UCSD-AML1 (cell line): ENCODE measurements at regions not wholly inside any gene's neighbourhood (a gene's known extent, or its start where the extent isn't known, plus 50 kb on each side); places are given as distances from the start of the nearest gene placed in this dataset.

Source experiments
- DNase-seq: peaks from one replicate; lab custom pipeline; 2025; ENCODE audit not compliant: unreplicated experiment; lab: John Stamatoyannopoulos, UW

DNA sequence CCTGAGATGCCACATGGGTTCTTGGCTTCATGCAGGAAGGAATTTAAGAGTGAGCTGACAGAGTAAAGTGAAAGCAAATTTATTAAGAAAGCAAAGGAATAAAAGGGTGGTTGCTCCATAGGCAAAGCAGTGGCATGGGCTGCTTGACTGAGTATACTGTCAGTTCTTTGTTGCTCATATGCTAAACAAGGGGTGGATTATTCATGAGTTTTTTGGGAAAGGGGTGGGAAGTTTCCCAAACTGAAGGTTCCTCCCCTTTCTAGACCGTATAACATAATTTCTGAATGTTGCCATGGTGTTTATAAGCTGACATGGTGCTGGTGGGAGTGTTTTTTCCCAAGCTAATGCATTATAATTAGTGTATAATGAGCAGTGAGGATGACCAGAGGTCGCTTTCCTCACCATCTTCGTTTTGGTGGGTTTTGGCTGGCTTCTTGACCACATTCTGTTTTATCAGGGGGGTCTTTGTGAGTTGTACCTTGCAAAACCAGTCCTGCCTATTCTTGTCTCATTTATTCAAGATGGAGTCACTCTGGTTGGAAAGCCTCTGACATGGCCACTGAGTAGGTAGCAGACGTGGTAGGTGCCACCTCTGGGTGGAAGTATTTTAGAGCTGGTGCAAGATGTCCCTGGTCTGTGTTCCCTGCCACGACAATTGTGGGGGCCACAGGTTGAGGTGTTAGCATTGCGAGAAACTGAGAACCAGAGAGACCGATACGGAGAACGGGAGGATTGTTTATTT, 107.5 kb upstream of the SDK1 start:
- DNase-seq, result no peak

DNA sequence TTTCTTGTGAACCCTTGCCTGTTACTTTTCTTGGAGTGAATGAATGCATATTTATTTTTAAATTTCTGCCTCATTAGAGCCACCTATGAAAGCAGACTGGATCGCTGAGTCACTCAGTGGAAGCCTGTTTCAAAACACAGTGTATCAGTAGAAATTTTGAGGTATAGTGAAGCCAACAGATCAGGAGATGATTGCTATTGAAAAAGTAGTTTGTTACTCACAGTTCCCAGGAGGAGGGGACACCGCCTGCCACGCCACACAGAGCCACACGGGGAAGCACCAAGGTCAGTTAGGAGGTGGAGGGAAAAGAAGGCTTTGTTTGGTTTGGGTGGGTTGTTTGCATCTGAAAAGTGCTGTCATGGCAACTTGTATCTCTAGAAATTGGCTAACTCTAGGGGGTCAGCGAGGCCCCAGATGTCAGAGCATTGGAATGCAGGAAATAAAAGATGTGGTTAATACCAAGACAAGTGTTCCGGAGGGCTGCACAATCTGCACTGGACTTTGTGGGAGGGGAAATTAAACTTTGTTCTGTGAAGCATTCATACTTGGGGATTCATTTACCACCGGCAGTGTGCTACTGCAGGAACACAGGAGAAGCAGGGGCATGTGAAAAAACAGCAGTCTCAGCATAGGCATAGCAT, 106.4 kb upstream of the SDK1 start:
- no peak for DNase-seq

DNA sequence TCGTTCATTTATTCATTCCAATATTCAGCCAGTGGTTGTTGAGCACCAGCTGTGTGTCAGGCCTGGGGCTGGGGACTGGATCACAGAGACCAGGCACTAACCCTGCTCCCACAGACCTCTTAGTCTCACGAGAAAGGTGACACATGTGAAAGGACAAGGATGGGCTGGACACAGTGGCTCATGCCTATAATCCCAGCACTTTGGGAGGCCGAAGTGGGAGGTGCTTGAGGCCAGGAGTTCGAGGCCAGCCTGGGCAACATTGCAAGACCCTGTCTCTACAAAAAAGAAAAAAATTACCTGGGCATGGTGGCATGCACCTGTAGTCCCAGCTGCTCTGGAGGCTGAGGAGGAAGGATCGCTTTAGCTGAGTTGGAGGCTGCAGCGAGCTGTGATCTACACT, 105.9 kb upstream of the SDK1 start:
- DNase-seq, result no peak

DNA sequence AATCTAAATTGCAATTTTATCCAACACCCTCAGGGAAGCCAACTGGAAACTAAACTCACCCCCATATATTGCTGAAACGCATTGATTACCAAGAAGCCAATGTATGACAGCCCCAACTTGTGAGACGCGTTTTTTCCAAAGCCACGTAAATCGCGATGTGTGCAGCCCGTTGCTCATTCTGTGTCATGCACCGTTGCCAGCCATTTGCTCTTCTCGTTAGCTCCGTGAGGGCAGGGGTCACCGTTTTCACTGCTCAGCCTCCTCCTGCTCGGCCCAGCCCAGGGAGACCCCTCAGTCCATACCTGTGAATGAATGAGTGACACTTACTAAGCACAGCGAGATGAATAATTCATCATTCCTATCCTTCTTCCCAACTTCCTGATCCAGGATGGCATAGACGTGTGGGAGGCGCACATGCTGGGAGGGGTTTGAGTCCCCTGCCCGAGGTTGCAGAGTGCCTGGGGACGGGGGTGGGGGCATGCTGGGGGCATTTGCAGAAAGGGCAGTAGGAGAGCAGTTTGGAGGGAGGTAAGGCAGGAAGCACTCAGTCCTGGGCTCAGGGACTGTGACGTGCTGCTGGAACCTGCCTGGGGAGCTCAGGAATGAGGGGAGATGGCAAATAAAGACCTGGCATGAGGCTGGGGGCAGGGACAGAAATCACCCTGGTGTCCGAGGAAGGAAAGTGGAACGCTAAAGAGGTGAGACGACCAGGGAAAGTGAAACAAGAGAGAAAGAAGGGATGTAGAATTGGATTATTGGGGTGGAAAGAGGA, 104.2 kb upstream of the SDK1 start:
- no peak for DNase-seq

DNA sequence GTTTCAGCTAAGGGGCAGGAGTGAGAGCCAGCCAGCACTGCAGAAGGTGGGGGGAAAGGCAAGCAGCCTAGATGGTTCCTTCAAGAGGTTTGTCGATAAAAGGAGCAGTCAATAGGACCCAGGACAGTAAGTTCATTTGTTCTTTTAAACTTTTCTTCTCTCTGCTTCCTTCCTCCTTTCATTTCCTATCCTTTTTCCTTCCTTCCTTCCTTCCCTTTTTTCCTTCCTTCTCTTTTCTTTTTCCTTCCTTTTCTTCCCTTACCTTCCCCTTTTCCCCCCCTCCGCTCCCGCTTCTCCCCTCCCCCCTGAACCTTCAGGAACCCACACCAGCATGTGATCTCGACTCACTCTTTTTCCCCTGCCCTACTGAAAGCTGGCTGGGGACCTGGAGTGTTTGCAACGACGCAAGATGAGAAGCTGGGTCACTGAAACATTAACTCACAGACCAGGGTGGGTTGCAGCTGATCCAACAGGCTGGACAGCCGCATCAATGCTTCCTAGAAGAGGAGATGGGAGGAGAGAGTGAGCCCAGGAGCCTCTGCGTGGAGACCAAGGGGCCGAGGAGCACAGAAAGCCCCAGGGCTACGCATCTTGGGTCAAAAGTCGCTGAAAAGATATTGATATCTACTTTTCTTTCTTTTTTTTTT, 103.4 kb upstream of the SDK1 start:
- DNase-seq, result no peak

DNA sequence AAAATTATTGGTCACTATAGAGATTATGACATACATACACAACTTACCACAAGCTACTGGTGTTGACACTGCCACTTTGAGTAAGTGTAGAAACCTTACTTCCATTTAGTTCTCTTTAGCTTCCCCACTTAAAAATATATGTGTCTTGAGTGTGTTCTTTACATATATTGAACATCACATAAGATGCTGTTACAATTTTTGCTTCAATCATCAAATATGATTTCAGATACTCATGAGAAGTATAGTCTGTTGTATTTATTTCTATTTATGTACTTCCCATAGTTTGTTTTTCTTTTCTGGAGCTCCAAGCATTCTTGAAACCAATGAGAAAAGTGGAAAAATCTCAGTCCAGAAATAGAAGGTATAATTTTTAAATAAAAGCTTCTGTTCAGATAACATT, 102.7 kb upstream of the SDK1 start:
- DNase-seq, result no peak

DNA sequence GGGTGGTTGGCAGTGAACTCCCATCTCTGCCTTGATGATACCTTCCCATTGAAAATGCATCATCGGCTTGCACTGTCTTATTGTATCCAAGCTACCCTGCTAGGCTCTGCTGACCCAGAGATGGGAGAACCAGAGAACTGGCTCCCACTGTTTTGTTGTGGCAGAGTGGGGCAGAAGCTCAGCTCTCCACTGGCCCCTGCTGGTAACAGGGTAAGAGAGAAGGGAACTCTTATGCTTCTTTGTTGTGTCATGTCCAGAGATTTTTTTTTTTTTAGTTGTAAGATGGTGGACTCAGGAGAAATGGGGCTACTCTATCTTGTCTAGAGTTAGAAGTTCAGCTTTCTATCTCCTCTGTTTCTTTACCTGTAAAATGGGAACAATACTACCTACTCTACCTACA, 100.5 kb upstream of the SDK1 start:
- DNase-seq, result no peak

DNA sequence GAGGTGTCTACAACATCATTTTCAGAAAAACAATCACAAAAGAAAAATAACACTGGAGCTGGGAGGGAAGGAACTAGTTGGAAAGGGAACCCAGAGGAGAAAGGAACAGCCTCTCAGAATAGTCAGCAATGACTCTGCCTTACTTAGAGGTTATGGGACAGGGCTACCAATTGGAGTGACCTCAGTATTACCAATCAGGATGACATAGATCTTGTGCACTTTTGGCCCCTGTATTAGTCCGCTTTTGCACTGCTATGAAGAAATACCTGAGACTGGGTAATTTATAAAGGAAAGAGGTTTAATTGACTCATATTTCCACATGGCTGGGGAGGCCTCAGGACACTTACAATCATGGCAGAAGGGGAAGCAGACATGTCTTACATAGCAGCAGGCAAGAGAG, 99.7 kb upstream of the SDK1 start:
- no peak for DNase-seq

DNA sequence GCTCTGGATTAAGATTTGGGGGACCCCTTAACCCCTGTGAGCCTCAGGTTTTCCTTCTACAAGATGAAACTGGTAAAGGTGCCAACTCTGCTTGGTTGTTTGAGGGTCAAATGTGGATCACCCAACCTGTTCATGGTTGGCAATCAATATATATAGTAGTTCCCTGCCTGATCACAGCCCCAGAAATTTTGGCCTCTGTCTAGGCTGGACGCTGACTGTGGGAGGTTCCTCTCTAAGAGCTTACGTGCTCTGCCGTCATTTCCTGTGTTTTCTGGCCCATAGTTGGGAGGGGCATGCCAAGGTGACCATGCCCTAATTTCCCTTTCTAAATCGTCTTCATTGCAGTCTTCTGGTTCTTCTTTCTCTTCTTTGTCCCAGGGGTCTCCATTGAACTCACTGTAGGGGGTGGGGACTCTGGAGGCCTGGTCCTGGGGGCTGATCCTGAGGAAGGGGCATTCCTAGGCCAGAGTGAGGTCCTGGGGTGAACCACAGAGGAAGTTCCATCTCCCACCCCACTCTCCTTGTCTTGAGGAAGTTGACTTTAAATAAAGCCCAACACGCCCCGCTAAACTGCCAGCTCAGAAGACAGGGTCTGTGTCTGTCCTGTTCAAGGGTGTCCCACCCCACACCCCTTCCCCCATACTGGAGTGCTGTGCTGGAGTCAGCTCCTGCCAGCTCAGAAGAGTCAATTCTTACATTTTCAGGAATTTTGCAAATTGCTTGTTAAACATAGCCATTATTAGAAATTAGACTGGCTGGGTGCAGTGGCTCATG, 98.9 kb upstream of the SDK1 start:
- DNase-seq, result no peak

DNA sequence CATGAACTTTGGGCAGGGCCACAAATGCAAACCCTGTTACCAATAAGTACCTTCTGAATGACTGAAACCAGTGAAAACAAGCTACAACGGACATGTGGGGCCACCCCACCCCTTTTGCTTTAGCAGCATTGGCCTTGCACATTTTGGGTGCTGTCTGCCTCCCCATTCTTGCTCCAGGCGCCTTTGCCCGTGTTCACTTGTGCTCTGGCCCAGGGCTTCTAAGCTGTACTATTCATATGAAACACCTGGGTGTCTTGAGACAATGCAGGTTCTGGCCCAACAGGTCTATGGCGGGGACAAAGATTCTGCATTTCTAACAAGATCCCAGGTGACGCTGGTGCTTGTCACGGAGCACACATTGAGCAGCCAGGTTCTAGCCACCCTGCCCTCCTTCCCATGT, 96.5 kb upstream of the SDK1 start:
- no peak for DNase-seq

DNA sequence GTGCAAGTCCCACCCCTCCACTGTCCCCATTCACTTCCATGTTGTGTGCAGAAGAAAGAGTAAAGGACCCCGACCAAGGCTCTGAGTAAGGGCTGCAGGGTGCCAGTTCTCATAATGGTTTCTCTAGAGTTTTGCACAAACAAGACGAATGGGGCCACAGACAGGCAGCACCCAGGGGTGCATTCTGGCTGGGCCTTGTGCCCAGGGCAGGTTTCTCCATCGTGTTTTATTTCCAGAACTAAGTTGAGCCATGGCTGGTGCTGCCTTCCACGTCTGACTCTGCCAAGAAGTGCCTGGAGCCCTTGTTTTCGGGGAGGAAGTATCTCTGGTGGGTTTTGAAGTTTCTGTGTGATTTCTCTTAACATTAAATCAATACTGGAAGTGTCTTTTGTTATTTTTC, 95.0 kb upstream of the SDK1 start:
- no peak for DNase-seq

DNA sequence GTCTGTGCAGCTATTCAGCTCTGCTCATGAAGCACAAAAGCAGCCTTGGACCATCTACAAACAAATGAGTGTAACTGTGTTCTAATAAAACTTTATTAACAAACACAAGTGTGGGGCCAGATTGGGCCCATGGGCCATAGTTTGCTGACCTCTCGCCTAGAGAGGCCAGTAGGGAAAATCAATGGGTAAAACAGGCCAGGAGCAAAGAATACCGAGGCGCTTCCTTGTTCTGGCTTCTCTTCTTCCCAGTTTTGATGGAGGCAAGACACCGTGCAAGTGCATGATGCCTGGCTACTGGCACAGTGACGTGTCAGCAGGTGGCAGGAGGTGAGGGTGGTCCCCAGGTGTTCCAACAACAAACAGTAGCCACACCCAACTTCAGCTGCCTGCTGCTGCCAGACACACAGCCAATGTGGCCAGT, 94.3 kb upstream of the SDK1 start:
- DNase-seq, result no peak

DNA sequence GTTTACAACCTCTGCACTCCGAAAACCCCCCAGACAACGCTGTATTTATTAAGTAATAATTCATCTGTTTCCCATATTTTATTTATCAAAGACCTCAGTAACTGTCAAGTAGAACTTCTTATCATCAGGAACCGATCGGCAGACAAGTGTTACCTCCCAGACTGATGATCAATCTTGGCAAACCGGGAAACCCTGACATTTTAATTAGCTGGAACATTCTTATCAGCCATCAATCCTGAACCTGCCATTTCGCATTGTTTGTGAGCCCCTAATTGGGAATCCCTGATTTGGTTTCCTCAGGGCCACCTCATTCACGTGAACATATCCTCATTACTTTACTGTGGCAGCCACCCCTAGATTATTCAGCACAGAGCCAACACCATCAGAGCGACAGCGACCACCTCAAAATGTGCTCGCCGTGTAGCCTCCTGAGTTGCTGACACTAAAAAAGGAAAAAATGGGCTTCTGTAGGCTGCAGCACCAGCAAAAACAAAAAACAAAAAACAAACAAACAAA, 93.6 kb upstream of the SDK1 start:
- DNase-seq, result no peak

DNA sequence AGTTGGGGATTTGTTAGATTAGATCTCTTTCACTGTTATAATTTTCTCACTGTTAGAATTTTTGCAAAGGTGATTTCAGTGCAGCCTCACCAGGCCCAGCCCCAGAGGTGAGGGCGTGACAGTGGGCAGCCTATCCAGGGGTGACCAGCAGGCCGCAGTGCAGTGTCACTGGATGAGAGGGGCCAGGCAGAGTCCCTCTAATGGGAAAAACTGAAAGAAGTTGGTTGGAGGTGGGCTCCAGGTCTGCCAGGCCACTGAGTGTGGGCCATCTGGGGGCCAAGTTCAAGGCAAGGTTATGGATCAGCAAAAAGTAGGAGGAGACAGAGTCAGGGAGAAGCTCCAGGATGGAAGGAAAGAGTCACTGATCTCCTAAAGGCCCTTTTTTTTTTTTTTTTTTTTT, 90.5 kb upstream of the SDK1 start:
- no peak for DNase-seq

DNA sequence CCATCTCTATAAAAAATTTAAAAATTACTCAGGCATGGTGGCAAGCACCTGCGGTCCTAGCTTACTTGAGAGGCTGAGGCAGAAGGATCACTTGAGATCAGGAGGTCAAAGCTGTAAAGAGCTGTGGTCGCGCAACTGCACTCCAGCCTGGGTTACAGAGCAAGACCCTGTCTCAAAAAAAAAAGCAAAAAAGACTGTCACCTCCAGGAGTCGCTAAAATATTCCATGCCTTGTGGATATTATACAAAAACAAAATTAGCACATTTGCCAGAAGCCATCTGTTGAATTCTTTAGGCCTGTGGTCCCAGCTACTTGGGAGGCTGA, 87.0 kb upstream of the SDK1 start:
- no peak for DNase-seq

DNA sequence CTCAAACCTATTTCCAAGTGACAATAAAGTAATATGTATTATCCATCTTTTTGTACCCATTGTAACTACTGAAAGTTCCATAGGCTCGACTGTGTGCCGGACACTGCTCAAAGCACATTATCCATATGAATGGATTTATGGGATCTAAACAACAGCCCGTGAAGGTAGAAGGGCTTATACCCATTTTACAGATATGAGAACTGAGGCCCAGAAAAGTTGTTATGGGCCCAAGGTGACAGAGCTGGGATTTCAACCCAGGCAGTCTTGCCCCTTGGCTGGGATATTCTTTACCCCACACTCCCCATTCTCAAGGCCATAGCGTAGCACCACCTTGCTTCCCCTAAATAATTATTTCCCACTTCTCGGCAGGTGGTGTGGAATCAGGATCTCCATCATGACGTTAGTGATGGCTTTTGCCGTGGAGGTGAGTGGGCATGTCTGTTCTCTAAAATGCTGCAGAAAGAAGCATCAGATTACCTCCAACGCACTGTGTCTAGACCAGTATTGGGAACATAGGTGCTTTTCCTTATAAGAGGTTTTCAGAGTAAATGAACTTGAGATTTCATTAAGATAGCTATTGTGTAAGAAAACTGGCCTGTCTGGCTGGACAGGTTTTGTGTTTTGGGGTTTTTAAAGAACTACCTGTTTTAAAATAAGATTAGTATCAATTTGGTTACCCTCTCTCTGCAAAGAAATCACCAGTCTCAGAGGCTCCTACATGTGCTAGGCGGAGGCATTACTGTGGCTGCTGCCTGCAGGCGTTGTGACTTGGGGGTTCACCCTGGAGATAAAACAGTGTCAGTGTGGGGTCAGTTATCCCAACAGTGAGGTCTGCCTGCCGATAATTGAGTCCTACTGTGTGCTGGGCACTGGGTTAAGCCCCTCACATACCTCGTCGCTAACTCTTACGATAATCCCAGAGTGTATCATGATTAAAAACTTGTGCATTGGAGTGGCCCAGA, 85.1 kb upstream of the SDK1 start:
- no peak for DNase-seq

DNA sequence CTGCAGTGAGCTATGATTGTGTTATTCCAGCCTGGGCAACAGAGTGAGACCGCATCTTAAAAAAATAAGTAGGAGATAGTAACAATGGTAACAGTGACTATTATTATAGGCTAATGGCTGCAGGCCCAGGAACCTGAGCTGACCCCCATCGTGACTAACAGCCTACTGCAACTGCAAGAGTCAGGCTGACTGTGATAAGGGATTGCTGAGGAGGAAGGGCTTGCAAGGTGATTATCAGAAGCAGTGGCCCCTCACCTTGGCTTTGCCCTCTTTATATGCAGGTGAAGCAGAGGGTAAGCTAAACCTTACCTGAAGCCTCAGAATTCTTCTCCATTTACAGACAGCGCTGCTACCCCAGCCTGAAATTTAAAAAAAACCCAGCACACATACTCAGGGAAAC, 83.9 kb upstream of the SDK1 start:
- DNase-seq, result no peak

DNA sequence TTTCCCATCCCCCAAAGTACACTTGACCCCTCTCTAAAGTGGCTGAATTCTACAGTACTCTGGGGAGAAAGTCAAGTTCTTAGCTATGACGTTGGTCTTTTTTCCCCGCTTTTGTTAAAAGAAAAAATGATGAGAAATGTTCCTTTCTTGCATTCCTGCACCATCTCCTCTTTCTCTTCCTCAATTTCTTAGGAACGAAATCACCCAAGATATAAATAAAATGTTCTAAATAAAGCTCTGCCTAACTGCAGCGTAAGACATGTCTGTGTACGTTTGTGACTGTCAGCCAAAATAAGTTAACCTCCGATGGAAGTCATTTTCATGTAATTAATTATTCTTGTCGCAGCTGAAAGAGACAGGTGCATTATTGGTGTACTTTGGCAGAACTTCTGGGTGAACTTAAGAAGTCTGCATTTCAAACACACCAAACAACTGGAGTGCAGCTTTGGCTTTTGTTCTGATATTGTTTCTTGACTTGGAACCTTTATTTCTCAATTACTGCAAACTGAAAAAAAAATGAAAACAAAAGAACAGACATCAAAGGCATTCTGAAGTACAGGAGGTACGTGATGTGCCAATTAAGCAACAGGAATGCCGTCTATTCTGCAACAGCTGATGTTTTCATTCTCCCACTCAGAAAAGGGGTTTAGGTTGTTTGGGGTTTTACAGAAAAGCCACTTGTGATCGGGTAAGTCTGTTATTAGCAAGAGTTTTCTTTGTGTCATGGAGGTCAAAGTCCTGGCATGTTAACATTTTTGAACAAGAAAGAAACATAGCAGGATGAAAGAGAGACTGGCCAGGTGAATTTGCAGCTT, 82.4 kb upstream of the SDK1 start:
- DNase-seq, result no peak

DNA sequence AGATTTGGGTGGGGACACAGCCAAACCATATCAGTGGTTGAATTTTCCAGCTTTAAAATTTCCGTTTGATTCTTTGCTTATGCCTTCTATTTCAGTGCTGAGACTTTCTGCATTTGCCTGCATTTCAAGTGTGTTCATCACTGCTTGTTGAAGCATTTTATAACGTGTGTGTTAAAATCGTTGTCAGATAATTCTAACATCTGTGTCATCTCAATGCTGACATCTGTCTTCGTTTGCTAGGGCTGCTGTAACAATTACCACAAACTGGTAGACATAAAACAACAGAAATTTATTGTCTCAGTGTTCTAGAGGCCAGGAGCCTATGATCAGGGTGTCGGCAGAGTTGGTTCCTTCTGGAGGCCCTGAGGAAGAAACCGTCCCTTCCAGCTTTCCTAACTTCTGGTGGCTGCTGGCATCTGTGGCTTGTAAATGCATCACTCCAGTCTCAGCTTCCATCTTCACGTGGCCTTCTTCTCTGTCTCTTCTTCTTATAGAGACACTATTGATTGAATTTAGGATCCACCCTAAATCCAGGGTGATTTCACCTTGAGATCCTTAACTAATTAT, 71.1 kb upstream of the SDK1 start:
- DNase-seq, result no peak
